ENCODE measurements at regions not wholly inside any gene's neighbourhood (a gene's known extent, or its start where the extent isn't known, plus 50 kb on each side); places are given as distances from the start of the nearest gene placed in this dataset.

DNA sequence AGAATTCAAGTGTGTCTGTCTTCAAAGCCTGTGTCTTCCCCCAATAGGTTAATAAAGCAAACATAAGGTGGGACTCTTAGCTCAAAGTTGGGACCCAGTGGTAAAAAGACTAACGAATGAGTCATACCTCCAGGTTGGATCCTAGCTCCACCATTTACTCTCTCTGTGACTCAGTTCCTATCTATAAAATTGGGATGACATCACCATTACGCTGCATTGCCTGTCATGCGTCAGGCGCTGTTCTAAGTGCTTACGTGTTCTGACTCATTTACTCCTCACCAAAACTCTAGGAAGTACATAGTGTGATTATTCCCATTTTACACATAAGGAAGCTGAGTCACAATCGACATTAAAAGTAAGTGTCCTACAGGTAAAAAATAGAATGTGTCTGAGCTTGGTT is 915.8 kb downstream of the VRK1 start:
- no peak for DNase-seq (ENCODE audit: low read depth, low spot score)
- POLR2A ChIA-PET = no interaction called here

DNA sequence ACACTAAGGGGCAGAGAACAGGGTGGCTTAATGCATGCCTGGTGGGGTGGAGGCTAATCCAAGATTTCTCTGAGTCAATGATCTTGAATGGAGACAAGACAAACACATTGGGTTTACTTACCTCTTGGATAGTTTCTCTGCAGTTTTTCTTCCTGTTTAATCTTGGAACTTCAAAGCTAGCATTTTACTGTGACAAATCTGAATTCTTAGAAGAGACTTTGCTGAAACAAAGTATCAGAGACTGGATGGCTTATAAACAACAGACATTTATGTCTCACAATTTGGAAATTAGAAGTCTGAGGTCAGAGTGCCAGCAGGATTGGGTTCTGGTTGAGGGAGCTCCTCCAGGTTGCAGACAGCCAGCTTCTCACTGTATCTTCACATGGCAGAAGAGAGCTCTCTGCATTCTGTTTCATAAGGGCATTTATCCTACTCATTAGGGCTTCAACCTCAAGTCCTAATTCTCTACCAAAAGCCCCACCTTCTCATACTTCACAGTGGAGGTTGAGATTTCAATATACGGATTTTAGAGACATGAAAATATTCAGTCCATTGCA is 921.8 kb downstream of the VRK1 start:
- Histone ChIP-seq H3K9ac (replicated peaks; ENCODE audit: extremely low read depth, insufficient read depth, low read length) (no peak overlapping the region), H3K27me3 (ENCODE audit: control insufficient read depth in 2 of 2, insufficient read depth in 2 of 2, low read length in 2 of 2) (no peaks in the 10 kb centered on the region), H3K79me2 (ENCODE audit: control insufficient read depth, insufficient read depth, low read length) (no peaks in the 10 kb centered on the region), H3K4me3 (replicated peaks in 1 of 3; ENCODE audit: insufficient read depth in 1 of 3, low read depth in 1 of 3, low read length in 3 of 3) (no peak overlapping the region), H2AFZ (ENCODE audit: low read depth, low read length) (no peak overlapping the region), H3K4me2 (ENCODE audit: insufficient read depth, low read length) (no peak overlapping the region), H3K36me3 (ENCODE audit: control insufficient read depth in 2 of 2, extremely low read depth in 1 of 2, insufficient read depth in 2 of 2, low read length in 2 of 2) (no peaks in the 10 kb centered on the region), H3K9me3 (replicated peaks; ENCODE audit: control insufficient read depth, insufficient read depth, low read length) (no peaks in the 10 kb centered on the region), H3K27ac (ENCODE audit: insufficient read depth, low read depth, low read length) (no peak overlapping the region), H3K4me1 (ENCODE audit: control insufficient read depth, extremely low read depth, insufficient read depth, low read length) (no peaks in the 10 kb centered on the region), H3K9me1 (replicated peaks; ENCODE audit: control insufficient read depth, extremely low read depth, insufficient read depth, low read length) (no peaks in the 10 kb centered on the region), H4K20me1 (replicated peaks; ENCODE audit: control insufficient read depth, extremely low read depth, insufficient read depth, low read length) (no peaks in the 10 kb centered on the region)
- ChIA-PET CTCF (no interaction called here), POLR2A (no interaction called here)
- BruUV-seq (replicated peaks) = no TSS peak
- intact Hi-C loops (cut with micrococcal nuclease) (no loop called here), dilution Hi-C loops (cut with MboI; ENCODE audit: extremely low pct_ligation_motif_present, low sequenced_read_pairs) (no loop called here)
- FAIRE-seq = no peak
- TF ChIP-seq JUN (IDR thresholded peaks at IDR 0.05; ENCODE audit: borderline replicate concordance, insufficient read depth, insufficient read length, low read depth) = no peak
- TF ChIP-seq POLR2AphosphoS5 (IDR thresholded peaks at IDR 0.05; ENCODE audit: insufficient read depth, low read depth, low read length) = no peak
- TF ChIP-seq POLR2A (IDR thresholded peaks at IDR 0.05; ENCODE audit: low read depth, low read length) = no peak
- DNase-seq (ENCODE audit: low read depth, low spot score) = no peak

More for the DNA sequence above, 915.8 kb downstream of the VRK1 start:
- no TSS peak for BruUV-seq (replicated peaks)
- Histone ChIP-seq H3K27ac (ENCODE audit: insufficient read depth, low read depth, low read length) (no peak overlapping the region), H3K4me3 (replicated peaks in 1 of 3; ENCODE audit: insufficient read depth in 1 of 3, low read depth in 1 of 3, low read length in 3 of 3) (no peak overlapping the region), H3K9me1 (replicated peaks; ENCODE audit: control insufficient read depth, extremely low read depth, insufficient read depth, low read length) (no peaks in the 10 kb centered on the region), H3K79me2 (ENCODE audit: control insufficient read depth, insufficient read depth, low read length) (no peaks in the 10 kb centered on the region), H3K27me3 (ENCODE audit: control insufficient read depth in 2 of 2, insufficient read depth in 2 of 2, low read length in 2 of 2) (no peaks in the 10 kb centered on the region), H4K20me1 (replicated peaks; ENCODE audit: control insufficient read depth, extremely low read depth, insufficient read depth, low read length) (no peaks in the 10 kb centered on the region), H3K4me2 (ENCODE audit: insufficient read depth, low read length) (no peak overlapping the region), H3K36me3 (ENCODE audit: control insufficient read depth in 2 of 2, extremely low read depth in 1 of 2, insufficient read depth in 2 of 2, low read length in 2 of 2) (no peaks in the 10 kb centered on the region), H2AFZ (ENCODE audit: low read depth, low read length) (no peak overlapping the region), H3K4me1 (ENCODE audit: control insufficient read depth, extremely low read depth, insufficient read depth, low read length) (no peaks in the 10 kb centered on the region), H3K9me3 (replicated peaks; ENCODE audit: control insufficient read depth, insufficient read depth, low read length) (peaks cover 1% of the 10 kb centered on the region), H3K9ac (replicated peaks; ENCODE audit: extremely low read depth, insufficient read depth, low read length) (no peak overlapping the region)
- dilution Hi-C loops (cut with MboI; ENCODE audit: extremely low pct_ligation_motif_present, low sequenced_read_pairs) (no loop called here), intact Hi-C loops (cut with micrococcal nuclease) (no loop called here)
- TF ChIP-seq JUN (IDR thresholded peaks at IDR 0.05; ENCODE audit: borderline replicate concordance, insufficient read depth, insufficient read length, low read depth) (peak; percentile 59), GATA2 (IDR thresholded peaks at IDR 0.05; ENCODE audit: insufficient read depth, insufficient read length, low read depth, low read length) (no peak), POLR2A (IDR thresholded peaks at IDR 0.05; ENCODE audit: low read depth, low read length) (no peak)
- TF ChIP-seq, protein P1, sequence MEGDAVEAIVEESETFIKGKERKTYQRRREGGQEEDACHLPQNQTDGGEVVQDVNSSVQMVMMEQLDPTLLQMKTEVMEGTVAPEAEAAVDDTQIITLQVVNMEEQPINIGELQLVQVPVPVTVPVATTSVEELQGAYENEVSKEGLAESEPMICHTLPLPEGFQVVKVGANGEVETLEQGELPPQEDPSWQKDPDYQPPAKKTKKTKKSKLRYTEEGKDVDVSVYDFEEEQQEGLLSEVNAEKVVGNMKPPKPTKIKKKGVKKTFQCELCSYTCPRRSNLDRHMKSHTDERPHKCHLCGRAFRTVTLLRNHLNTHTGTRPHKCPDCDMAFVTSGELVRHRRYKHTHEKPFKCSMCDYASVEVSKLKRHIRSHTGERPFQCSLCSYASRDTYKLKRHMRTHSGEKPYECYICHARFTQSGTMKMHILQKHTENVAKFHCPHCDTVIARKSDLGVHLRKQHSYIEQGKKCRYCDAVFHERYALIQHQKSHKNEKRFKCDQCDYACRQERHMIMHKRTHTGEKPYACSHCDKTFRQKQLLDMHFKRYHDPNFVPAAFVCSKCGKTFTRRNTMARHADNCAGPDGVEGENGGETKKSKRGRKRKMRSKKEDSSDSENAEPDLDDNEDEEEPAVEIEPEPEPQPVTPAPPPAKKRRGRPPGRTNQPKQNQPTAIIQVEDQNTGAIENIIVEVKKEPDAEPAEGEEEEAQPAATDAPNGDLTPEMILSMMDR (IDR thresholded peaks at IDR 0.05; ENCODE audit: extremely low read depth in 1 of 2, insufficient read depth in 1 of 2, low read depth in 1 of 2, low read length in 2 of 2) = no peak
- CTCF ChIA-PET = no interaction called here
- FAIRE-seq = no peak
